ENCODE measurements at regions not wholly inside any gene's neighbourhood (a gene's known extent, or its start where the extent isn't known, plus 50 kb on each side); places are given as distances from the start of the nearest gene placed in this dataset.

- no peak for TF ChIP-seq CTCF (IDR thresholded peaks at IDR 0.05; ENCODE audit: low read length)
- no peak for TF ChIP-seq EZH2 (IDR thresholded peaks at IDR 0.05; ENCODE audit: borderline replicate concordance, low read length)
Measured at GRCh38 chr1:162943622-162944021, 82.6 kb upstream of the CCDC190 start.
